ENCODE measurements at regions not wholly inside any gene's neighbourhood (a gene's known extent, or its start where the extent isn't known, plus 50 kb on each side); places are given as distances from the start of the nearest gene placed in this dataset.

DNA sequence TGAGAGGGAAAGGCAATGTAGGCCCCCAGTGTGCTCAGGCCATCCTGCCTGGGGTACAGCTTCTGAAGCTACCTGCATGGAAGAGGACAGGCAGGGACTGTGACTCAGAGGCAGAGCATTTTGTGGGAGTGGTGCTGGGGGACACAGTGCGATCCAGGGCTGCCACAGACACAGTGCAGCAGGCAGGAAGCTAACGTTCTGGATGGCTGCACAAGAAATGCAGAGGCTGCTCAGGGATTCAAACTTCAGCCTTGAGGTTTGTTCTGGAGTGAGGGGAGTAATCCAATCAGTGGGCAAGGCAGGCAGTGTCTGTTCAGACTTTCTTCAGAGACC lies 648.0 kb upstream of the IGFBP3 start:
- no peak for TF ChIP-seq EZH2phosphoT487 (IDR thresholded peaks at IDR 0.05; ENCODE audit: insufficient read depth, low read depth)
- TF ChIP-seq EZH2 (IDR thresholded peaks at IDR 0.05; ENCODE audit: insufficient read depth, poor library complexity, severe bottlenecking): no peak

All from GM23248 (cell line).